ENCODE measurements at regions not wholly inside any gene's neighbourhood (a gene's known extent, or its start where the extent isn't known, plus 50 kb on each side); places are given as distances from the start of the nearest gene placed in this dataset.

GRCh38 chr16:77558786-77559185, 124.0 kb upstream of the ADAMTS18 start:
- TF ChIP-seq CTCF (IDR thresholded peaks at IDR 0.05) (no peak), POLR2A (IDR thresholded peaks at IDR 0.05) (no peak)
